ENCODE measurements at regions not wholly inside any gene's neighbourhood (a gene's known extent, or its start where the extent isn't known, plus 50 kb on each side); places are given as distances from the start of the nearest gene placed in this dataset.

GRCh38 chr16:86241681-86242080 is 268.6 kb upstream of the FOXF1 start:
- TF ChIP-seq, protein P1, sequence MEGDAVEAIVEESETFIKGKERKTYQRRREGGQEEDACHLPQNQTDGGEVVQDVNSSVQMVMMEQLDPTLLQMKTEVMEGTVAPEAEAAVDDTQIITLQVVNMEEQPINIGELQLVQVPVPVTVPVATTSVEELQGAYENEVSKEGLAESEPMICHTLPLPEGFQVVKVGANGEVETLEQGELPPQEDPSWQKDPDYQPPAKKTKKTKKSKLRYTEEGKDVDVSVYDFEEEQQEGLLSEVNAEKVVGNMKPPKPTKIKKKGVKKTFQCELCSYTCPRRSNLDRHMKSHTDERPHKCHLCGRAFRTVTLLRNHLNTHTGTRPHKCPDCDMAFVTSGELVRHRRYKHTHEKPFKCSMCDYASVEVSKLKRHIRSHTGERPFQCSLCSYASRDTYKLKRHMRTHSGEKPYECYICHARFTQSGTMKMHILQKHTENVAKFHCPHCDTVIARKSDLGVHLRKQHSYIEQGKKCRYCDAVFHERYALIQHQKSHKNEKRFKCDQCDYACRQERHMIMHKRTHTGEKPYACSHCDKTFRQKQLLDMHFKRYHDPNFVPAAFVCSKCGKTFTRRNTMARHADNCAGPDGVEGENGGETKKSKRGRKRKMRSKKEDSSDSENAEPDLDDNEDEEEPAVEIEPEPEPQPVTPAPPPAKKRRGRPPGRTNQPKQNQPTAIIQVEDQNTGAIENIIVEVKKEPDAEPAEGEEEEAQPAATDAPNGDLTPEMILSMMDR (IDR thresholded peaks at IDR 0.05) = no peak
- no peak for TF ChIP-seq POLR2A (IDR thresholded peaks at IDR 0.05)
